ENCODE measurements at regions not wholly inside any gene's neighbourhood (a gene's known extent, or its start where the extent isn't known, plus 50 kb on each side); places are given as distances from the start of the nearest gene placed in this dataset.
A peak's percentile ranks its signal among the peaks of the same experiment; 100 is the strongest.

DNA sequence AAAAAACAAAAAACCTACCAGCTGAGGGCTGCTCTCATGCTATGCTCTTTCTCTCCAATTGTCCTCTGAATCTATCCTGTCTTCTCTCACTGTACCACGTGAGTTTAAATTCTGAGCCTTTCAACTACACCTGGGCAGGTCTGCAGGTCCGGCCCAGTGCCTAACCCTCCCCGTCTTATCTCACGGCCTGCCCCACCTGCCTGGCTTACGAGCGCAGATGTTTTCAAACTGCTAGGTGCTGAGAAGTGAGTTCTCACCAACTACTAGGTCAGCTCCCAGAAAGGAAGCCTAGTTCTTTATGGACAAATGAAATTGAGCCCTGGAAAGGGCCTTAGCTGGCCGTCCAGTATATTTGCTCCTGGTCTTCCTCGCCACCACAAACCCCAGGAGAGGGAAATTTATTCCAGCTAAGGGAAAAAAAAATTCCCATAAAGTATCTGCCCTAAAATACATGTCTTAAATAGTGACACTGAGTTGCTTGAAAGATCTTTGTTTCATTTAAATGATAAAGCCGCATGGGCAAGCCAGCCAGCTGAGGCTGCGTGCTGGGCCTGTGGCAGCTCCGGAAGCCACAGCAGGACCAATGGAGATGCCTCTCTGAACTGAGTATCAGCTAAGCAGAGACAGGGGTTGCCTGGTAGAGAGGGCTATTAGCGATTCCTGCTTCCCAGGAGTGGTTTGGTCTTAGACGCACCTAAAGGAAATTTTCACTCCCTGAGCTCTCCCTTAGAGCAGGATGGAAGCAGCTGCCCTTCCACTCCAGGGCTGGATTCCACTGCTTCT, 92.5 kb upstream of the NCK2 start:
- no peak for DNase-seq (ENCODE audit: low spot score)

DNA sequence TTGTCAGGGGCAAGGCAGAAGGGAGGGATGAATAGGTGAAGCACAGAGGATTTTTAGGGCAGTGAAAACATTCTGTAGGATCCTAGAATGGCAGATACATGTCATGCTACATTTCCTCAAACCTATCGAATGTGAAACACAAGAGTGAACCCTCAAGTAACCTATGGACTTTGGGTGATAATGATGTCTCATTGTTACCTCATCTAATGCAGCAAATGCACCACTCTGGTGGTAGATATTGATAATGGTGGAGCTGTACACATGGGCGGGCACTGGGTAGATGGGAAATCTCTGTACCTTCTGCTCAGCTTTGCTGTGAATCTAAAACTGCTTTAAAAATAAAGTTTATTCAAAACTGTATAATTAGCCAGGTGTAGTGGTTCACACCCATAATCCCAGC, 95.2 kb upstream of the NCK2 start:
- no peak for DNase-seq (ENCODE audit: low spot score)

- DNase-seq (ENCODE audit: low spot score) = no peak
Measured at GRCh38 chr2:105647731-105648130, 97.0 kb upstream of the NCK2 start.

DNA sequence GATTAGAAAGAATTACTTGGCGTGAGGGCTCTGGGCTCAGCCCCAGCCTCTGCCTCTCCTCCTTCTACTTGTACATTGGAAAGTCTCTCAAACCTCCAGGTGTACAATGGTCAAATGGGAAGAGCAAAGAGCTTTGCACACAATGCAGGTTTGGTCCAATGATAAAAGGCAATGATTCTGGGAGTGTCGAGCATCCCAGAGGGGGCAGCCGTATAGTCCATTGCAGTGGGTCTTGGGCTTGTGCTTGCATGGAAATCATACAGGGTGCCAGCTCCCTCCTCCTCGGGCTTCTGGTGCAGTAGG, 98.0 kb upstream of the NCK2 start:
- no peak for DNase-seq (ENCODE audit: low spot score)

DNA sequence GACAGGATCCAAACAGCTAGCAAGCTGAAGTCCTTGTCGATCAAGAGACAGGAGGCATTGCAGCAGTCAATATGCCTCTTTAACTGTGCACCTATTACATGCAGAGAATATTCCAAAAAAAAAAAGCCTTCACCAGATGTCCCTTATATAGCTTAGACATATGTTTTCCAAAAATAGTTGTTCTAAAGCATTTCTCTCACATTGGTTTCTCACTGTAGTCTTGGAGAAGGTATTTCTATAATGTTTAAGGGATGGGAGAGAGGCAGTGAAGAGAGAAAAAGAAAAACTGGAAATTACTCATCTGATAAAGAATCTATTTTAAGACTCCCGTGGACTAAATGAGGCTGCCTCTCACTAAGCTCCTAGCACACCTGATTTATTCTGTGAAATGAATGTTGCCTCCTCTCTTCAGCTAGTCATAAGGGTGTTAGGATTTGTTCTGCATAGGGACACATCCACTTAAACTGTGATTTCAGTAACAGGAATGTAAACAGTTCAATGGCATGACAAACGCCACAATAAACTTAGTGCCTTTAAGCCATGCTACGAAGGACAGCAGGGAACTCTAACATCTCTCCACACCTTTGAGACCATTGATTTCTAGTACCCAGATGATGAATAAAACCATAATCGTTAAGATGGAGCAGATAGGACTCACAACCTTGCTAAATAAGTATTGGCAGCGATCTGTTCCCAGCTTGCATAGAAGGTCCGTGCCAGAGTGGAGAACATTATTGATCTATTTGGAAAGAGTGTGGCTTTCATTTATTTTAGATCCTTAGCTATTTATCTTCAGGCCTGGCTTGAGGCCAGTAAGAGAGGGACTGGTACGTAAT, 98.6 kb upstream of the NCK2 start:
- DNase-seq (ENCODE audit: low spot score) = no peak

GRCh38 chr2:105645031-105645937, 99.4 kb upstream of the NCK2 start:
- DNase-seq (ENCODE audit: low spot score) = no peak

- peak; percentile 49 for DNase-seq (ENCODE audit: low spot score)
Measured at GRCh38 chr2:105644174-105644980, 100.3 kb upstream of the NCK2 start.

DNA sequence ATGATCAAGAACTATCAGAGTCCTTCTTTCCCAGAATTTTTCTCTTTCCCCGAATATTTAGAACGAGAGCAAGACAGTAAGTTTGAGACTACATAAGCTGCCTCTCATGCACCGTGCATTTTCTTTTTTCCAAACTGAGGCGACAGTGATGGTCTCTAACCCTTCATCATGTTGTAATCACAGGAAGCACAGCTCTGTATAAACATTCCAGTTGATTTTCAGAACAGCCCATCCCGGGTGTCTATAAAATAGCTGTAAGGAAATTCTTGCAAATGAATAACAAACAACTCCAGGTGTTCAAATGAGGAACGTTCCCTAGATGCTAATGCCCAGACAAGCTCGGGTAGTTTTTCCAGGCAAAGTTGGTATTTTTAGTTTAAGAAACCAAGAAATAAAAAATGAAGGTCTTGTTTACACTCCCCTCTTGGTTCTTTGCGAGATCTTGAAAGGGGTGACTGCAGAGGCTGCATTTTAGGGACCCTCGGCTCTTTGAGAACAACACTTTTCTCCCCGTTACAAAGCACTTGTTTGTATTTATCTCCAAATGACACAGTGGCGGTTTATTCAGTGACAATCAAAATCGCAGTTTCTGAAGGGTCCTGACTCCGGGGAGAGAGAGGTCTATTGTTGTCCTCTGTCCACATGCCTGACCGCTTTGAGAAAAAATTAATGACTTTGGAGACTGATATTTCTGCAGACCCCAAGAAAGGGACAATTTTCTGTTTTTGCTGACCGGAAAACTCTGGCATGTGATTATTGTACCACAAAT, 101.1 kb upstream of the NCK2 start:
- DNase-seq (ENCODE audit: low spot score) = no peak

DNA sequence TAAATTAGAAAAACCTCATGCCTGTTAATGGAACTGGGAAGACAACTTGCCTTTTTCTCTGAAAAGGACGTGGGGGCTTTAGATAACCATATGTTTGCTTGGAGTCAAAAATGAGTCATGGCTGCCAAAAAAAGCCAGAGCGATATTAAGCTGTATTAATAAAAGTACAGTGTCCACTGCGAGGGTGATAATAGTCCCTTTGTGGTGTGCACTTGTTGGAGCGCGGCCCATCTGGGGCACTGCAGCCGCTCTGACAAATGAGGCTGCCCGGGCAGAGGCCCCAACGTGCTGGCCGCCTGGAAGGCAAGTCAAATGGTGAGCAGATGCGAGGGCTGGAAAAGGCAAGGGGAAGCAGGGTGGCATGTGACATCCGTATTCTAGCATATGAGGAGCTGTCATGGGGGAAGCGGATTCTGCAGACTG, 103.3 kb upstream of the NCK2 start:
- DNase-seq (ENCODE audit: low spot score) = no peak

- no peak for DNase-seq (ENCODE audit: low spot score)
Measured at GRCh38 chr2:105640246-105640645, 104.5 kb upstream of the NCK2 start.

DNA sequence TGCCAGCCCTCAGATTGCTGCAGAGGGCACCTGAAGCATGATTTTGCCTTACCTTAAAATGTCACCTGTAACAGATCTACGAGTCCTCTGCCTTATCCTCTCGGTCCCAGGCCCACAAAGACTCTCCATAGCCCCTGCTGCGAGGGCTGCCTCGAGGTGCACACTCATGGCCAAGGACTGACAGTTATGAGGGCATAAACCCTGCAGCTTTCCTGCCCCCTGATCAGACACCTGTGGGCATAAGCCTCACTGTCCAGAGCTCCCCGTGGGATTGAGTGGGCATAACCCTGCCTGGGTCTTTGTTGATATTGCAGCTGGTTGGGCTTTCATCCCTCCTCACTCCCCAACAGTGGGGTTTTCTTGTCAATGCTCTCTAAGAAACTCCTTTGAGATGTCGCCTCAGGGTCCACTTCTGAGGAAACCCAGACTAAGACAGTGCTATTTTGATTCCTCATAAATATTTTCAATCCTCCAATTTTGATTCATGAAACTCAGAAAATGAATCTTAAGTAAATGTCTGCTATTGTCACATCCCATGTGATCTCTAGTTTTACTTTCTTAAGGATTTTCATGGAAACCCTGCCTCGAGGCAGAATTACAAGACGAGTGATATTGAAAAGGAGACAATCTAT, 108.5 kb upstream of the NCK2 start:
- no peak for DNase-seq (ENCODE audit: low spot score)

GRCh38 chr2:105635564-105635963, 109.1 kb upstream of the NCK2 start:
- no peak for DNase-seq (ENCODE audit: low spot score)

DNA sequence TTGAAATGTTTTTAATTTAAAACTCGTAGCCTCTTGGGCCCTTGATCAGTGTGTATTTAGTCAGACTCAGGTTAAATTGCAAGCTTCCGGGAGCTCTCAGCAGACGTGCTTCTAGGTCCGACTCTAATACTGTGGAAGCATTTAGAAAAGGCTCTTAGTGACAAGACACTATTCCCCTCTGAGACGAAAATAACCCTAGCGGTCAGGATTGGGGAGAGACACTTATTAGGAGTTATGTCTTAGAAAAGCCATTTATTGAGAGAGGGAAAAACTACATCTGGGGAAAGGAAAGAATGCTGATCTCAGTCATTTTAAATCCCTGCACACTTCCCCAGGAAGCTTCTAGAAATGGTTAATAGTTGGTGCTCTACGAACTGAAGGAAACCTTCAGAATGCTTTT, 110.5 kb upstream of the NCK2 start:
- DNase-seq (ENCODE audit: low spot score) = no peak

GRCh38 chr2:105631922-105632321, 112.8 kb upstream of the NCK2 start:
- no peak for DNase-seq (ENCODE audit: low spot score)

DNA sequence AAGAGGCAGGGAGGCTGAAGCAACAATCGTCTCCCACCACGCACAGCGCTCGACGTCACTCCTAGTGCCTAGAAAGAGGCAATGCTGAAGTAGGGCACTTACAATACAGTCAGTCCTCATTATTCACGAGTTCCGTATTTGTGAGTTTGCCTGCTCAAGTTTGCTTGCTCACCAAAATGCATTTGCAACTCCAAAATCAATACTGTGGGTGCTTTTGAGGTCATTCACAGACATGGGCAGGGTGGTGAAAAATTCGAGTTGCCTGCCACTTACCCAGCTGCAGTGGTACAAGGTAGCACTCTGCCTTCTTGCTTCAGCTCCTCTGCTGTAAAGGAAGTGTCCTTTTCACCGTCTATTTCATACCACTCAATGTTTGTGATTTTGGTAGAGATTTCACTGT, 113.7 kb upstream of the NCK2 start:
- DNase-seq (ENCODE audit: low spot score) = no peak

DNA sequence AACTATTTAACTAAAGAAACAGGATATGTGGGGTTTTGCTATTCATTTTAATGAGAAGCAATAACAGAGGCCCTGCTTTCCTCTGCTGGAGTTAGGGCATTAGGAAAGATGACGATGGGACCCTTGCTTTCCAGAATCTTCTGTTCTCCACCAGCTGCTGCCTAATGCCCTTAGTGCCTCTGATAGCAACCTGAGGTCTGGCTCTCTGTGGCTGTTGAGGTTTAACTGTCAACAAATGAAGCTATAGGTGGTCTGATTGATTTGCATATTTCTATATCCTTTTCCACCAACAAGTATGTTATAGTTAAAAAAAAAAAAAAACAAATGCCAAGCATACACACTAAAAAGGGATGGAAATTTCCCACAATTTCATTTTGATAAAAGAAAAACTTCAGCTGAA, 115.1 kb upstream of the NCK2 start:
- no peak for DNase-seq (ENCODE audit: low spot score)

GRCh38 chr2:105627534-105627933, 117.2 kb upstream of the NCK2 start:
- no peak for DNase-seq (ENCODE audit: low spot score)

GRCh38 chr2:105626966-105627340, 117.8 kb upstream of the NCK2 start:
- DNase-seq (ENCODE audit: low spot score) = no peak

GRCh38 chr2:105626212-105626965, 118.3 kb upstream of the NCK2 start:
- no peak for DNase-seq (ENCODE audit: low spot score)

- no peak for DNase-seq (ENCODE audit: low spot score)
Measured at GRCh38 chr2:105625632-105626031, 119.1 kb upstream of the NCK2 start.
